OCI-LY1 (cell line): ENCODE measurements at regions not wholly inside any gene's neighbourhood (a gene's known extent, or its start where the extent isn't known, plus 50 kb on each side); places are given as distances from the start of the nearest gene placed in this dataset.

Source experiments
- H2AFZ ChIP-seq: fragments of 200-600 bp; sonication (generic), shearing (Covaris generic); 2 replicates; pipeline ENCODE4 v1.6.0; 2014; ENCODE audit warnings: antibody characterized with exemption, mild to moderate bottlenecking, low read length
- H3F3A ChIP-seq: fragments of 200-600 bp; sonication (generic), shearing (Covaris generic); 2 replicates; pipeline ENCODE4 v1.6.0; 2014; ENCODE audit warnings: mild to moderate bottlenecking, antibody characterized with exemption, low read length, moderate library complexity; ENCODE audit not compliant: insufficient read depth
- H3K27ac ChIP-seq: fragments of 200-600 bp; sonication (generic); 2 replicates; pipeline ENCODE4 v1.5.1; 2014; ENCODE audit warnings: low read length, mixed run types, mild to moderate bottlenecking, low read depth; ENCODE audit not compliant: poor library complexity, severe bottlenecking
- H3K27me3 ChIP-seq: fragments of 200-600 bp; sonication (generic); 2 replicates; pipeline ENCODE4 v1.6.0; 2014; ENCODE audit warnings: antibody characterized with exemption, mild to moderate bottlenecking, low read length, moderate library complexity; ENCODE audit not compliant: insufficient read depth
- H3K36me3 ChIP-seq: fragments of 200-600 bp; sonication (generic); 2 replicates; pipeline ENCODE4 v1.6.1; 2014; ENCODE audit warnings: mild to moderate bottlenecking, antibody characterized with exemption, low read length, moderate library complexity, mixed read lengths; ENCODE audit not compliant: insufficient read depth
- H3K4me1 ChIP-seq: fragments of 200-600 bp; sonication (generic); 2 replicates; pipeline ENCODE4 v1.5.1; 2014; ENCODE audit warnings: mild to moderate bottlenecking, low read length, moderate library complexity; ENCODE audit not compliant: insufficient read depth, severe bottlenecking
- H3K4me2 ChIP-seq: fragments of 200-600 bp; sonication (generic), shearing (Covaris generic); 2 replicates; pipeline ENCODE4 v1.6.1; 2014; ENCODE audit warnings: low read length
- H3K4me3 ChIP-seq: fragments of 200-600 bp; sonication (generic); 2 replicates; pipeline ENCODE4 v1.5.1; 2014; ENCODE audit warnings: low read length, low read depth, mild to moderate bottlenecking, mixed read lengths; ENCODE audit not compliant: poor library complexity, severe bottlenecking
- H3K79me2 ChIP-seq: fragments of 200-600 bp; shearing (Covaris generic); 2 replicates; pipeline ENCODE4 v1.6.1; 2016; ENCODE audit warnings: mixed run types, low read length, mixed read lengths; ENCODE audit not compliant: insufficient read depth
- H3K9ac ChIP-seq: fragments of 200-600 bp; sonication (generic), shearing (Covaris generic); 2 replicates; pipeline ENCODE4 v1.6.1; 2014; ENCODE audit warnings: mild to moderate bottlenecking, low read length, mixed read lengths
- H3K9me2 ChIP-seq: fragments of 200-600 bp; sonication (generic), shearing (Covaris generic); 2 replicates; pipeline ENCODE4 v1.6.1; 2014; ENCODE audit warnings: low read depth, mild to moderate bottlenecking, low read length, mixed read lengths
- H3K9me3 ChIP-seq: fragments of 200-600 bp; shearing (Covaris generic); 2 replicates; pipeline ENCODE4 v1.6.1; 2014; ENCODE audit warnings: low read length, mixed read lengths
- H4K20me1 ChIP-seq: fragments of 200-600 bp; sonication (generic), shearing (Covaris generic); 2 replicates; pipeline ENCODE4 v1.6.0; 2016; ENCODE audit warnings: mild to moderate bottlenecking, low read length; ENCODE audit not compliant: insufficient read depth
- EZH2 ChIP-seq: fragments of 200-600 bp; sonication (generic), shearing (Covaris generic); IDR thresholded peaks from 2 replicates; pipeline ENCODE4 v1.8.0; 2017; ENCODE audit warnings: borderline replicate concordance, mixed run types, mild to moderate bottlenecking, antibody characterized with exemption, low read length, moderate library complexity, mixed read lengths
- TF ChIP-seq, protein P1 (sequence below): fragments of 200-600 bp; sonication (generic), shearing (Covaris generic); IDR thresholded peaks from 2 replicates; pipeline ENCODE4 v1.5.1; 2017; ENCODE audit warnings: mild to moderate bottlenecking, antibody characterized with exemption, low read length, moderate library complexity, mixed read lengths

DNA sequence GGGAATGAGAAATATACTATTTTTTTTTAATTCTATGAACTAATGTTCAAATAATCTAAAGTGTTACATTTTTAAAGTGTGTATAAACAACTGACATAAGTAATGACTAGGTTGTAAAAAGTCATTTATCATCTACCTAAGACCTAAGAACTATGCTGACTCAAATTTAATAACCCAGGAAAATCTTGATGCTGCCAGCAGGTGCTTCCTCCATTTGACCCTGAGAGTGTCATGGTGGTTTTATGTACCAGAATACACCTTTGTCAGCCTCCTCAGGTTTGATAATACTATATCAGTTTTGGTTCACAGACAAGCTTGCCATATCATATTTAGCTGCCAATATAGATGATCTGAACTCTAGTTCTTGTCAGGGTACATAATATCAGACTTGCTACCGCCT lies 1151.2 kb downstream of the PCDH17 start:
- H3K4me3 ChIP-seq = no peak overlapping the region
- no peak for TF ChIP-seq EZH2
- TF ChIP-seq, protein P1, sequence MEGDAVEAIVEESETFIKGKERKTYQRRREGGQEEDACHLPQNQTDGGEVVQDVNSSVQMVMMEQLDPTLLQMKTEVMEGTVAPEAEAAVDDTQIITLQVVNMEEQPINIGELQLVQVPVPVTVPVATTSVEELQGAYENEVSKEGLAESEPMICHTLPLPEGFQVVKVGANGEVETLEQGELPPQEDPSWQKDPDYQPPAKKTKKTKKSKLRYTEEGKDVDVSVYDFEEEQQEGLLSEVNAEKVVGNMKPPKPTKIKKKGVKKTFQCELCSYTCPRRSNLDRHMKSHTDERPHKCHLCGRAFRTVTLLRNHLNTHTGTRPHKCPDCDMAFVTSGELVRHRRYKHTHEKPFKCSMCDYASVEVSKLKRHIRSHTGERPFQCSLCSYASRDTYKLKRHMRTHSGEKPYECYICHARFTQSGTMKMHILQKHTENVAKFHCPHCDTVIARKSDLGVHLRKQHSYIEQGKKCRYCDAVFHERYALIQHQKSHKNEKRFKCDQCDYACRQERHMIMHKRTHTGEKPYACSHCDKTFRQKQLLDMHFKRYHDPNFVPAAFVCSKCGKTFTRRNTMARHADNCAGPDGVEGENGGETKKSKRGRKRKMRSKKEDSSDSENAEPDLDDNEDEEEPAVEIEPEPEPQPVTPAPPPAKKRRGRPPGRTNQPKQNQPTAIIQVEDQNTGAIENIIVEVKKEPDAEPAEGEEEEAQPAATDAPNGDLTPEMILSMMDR = no peak

GRCh38 chr13:58792854-58793253 lies 1161.3 kb downstream of the PCDH17 start:
- no peak overlapping the region for H3K9ac ChIP-seq
- H3K27ac ChIP-seq = no peak overlapping the region
- H3K9me2 ChIP-seq = no peaks in the 10 kb centered on the region
- no peak overlapping the region for H3K4me3 ChIP-seq
- H4K20me1 ChIP-seq = no peaks in the 10 kb centered on the region
- H3F3A ChIP-seq = no peaks in the 10 kb centered on the region
- no peaks in the 10 kb centered on the region for H3K27me3 ChIP-seq
- H3K9me3 ChIP-seq = no peaks in the 10 kb centered on the region
- no peak for TF ChIP-seq EZH2
- TF ChIP-seq, protein P1 = no peak
- no peak overlapping the region for H3K4me2 ChIP-seq
- no peak overlapping the region for H2AFZ ChIP-seq
- no peaks in the 10 kb centered on the region for H3K36me3 ChIP-seq
- H3K4me1 ChIP-seq = no peaks in the 10 kb centered on the region
- H3K79me2 ChIP-seq = no peaks in the 10 kb centered on the region

More for the DNA sequence above, 1151.2 kb downstream of the PCDH17 start:
- no peaks in the 10 kb centered on the region for H3K4me1 ChIP-seq
- H3K9ac ChIP-seq = no peak overlapping the region
- no peak overlapping the region for H3K4me2 ChIP-seq
- no peaks in the 10 kb centered on the region for H3K27me3 ChIP-seq
- no peak overlapping the region for H3K27ac ChIP-seq
- H3K79me2 ChIP-seq = no peaks in the 10 kb centered on the region
- H3F3A ChIP-seq = no peaks in the 10 kb centered on the region
- no peaks in the 10 kb centered on the region for H3K9me3 ChIP-seq
- H4K20me1 ChIP-seq = no peaks in the 10 kb centered on the region
- H3K9me2 ChIP-seq = no peaks in the 10 kb centered on the region
- H3K36me3 ChIP-seq = no peaks in the 10 kb centered on the region
- no peak overlapping the region for H2AFZ ChIP-seq

DNA sequence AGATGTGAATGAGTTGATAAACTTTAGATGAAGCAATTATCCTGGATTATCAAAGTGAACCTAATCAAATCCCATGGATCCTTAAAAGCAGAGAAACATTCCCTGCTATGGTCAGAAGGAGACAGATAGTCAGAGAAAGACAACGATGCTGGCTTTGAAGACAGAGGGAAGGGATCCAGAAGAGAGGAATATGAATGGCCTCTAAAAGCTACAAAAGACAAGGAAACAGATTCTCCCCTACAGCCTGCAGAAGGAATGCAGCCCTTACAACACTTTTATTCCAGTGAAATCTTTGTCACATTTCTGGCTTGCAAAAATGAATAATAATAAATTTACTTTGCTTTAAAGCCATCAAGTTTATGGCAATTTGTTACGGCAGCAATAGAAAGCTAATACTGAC lies 1164.2 kb downstream of the PCDH17 start:
- Histone ChIP-seq H2AFZ (no peak overlapping the region), H3K27me3 (no peaks in the 10 kb centered on the region), H3K27ac (no peak overlapping the region), H3K4me1 (no peaks in the 10 kb centered on the region), H3K9me2 (no peaks in the 10 kb centered on the region), H4K20me1 (no peaks in the 10 kb centered on the region), H3K4me3 (no peak overlapping the region), H3K9me3 (no peaks in the 10 kb centered on the region), H3K4me2 (no peak overlapping the region), H3K36me3 (no peaks in the 10 kb centered on the region), H3K9ac (no peak overlapping the region), H3K79me2 (no peaks in the 10 kb centered on the region), H3F3A (no peaks in the 10 kb centered on the region)
- TF ChIP-seq, protein P1 = no peak
- TF ChIP-seq EZH2 = no peak
